ENCODE measurements at regions not wholly inside any gene's neighbourhood (a gene's known extent, or its start where the extent isn't known, plus 50 kb on each side); places are given as distances from the start of the nearest gene placed in this dataset.

DNA sequence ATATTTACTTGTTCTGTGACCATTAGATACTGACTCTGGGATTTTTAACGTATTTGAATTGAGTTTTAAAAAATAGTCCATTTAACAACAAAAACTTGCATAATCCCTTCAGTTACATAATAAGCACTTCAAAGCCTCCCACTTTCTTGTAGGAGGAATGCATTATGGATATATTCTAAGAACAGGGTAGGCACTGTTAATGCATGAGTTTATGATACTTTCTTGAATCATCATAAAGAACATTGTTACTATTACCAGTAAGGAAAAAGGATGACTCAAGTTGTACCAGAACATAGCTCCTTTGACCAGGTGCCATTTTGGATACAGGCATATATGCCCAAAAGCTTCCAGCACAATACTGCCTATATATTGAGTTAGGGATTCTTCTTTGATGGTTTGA lies 671.4 kb downstream of the GALC start:
- TF ChIP-seq, protein P1, sequence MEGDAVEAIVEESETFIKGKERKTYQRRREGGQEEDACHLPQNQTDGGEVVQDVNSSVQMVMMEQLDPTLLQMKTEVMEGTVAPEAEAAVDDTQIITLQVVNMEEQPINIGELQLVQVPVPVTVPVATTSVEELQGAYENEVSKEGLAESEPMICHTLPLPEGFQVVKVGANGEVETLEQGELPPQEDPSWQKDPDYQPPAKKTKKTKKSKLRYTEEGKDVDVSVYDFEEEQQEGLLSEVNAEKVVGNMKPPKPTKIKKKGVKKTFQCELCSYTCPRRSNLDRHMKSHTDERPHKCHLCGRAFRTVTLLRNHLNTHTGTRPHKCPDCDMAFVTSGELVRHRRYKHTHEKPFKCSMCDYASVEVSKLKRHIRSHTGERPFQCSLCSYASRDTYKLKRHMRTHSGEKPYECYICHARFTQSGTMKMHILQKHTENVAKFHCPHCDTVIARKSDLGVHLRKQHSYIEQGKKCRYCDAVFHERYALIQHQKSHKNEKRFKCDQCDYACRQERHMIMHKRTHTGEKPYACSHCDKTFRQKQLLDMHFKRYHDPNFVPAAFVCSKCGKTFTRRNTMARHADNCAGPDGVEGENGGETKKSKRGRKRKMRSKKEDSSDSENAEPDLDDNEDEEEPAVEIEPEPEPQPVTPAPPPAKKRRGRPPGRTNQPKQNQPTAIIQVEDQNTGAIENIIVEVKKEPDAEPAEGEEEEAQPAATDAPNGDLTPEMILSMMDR (IDR thresholded peaks at IDR 0.05; ENCODE audit: insufficient read depth, low read depth, low read length): no peak
- TF ChIP-seq EZH2 (IDR thresholded peaks at IDR 0.05; ENCODE audit: insufficient read depth, low read length): no peak
